Skin of body (tissue), 1 donor: ENCODE measurements at regions not wholly inside any gene's neighbourhood (a gene's known extent, or its start where the extent isn't known, plus 50 kb on each side); places are given as distances from the start of the nearest gene placed in this dataset.

ENCODE experiments used
- DNase-seq: peaks from one replicate; lab custom pipeline; 2025; lab: John Stamatoyannopoulos, UW

DNA sequence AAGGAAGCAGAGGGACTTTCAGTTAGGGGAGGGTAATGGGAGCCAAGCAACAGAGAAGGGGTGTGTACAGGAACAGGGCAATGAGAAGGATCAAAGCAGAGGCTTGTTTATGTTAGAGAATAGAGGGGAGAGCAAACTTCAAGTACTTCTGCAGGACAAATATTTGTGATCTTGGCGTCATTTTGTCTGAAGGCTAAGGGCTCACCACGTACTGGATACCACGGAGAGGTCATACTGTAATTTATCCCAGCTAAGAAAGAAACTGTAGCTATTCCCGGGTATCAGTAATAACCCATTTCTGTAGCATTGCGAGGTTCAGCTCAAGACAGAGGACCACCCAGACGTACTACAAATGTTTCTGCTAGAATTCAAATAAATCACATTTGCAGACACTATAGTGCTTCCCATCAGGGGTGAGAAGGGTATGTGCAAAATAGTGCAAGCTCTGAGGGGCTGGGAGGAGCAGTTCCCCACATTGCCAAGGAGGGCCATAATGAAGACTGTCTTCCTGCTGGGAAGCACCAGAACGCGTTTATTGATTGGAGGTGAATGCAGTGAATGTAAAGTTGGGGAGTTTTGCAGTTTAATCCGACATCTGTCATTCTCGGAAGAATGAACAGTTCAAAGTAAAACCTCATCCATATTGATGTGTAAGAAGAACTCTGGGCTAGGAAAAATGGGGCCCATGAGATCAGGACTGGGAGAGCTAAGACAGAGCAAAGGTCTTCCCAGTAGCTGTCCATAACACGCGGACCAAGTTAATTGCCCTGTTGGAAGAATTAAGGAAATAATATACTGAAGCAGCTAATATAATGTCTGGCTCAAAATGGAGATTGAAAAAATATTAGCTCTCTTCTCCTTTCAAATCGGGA is 136.9 kb downstream of the RWDD3 start:
- no peak for DNase-seq

DNA sequence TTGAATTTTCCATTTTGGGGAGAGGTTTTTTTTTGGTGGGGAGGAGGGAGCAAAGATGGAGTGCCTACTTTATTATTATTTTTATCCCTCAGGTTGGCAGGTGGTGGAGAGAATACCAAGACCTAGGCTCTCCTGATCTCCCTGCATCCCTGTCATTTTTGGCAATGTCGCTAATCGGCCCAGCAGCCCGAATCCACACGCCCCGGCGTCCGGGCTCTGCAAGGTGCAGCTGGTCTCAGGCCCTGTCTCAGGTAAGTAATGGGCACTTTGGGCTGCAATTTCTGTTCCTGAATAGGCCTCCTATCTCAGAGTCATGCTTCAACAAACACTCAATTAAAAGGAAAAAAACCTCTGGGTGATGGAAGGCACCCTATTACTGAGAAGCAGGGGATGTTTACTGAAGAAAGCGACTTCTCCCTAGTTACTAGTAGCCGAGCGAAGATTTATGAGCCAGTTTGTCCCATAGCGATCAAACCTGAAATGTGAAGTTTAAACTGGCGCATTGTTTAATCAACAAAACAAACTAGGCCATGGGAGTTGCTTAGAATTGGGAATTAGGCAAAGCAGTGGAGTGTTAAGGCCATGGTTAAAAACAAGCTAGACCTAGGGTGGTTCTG is 137.8 kb downstream of the RWDD3 start:
- no peak for DNase-seq

DNA sequence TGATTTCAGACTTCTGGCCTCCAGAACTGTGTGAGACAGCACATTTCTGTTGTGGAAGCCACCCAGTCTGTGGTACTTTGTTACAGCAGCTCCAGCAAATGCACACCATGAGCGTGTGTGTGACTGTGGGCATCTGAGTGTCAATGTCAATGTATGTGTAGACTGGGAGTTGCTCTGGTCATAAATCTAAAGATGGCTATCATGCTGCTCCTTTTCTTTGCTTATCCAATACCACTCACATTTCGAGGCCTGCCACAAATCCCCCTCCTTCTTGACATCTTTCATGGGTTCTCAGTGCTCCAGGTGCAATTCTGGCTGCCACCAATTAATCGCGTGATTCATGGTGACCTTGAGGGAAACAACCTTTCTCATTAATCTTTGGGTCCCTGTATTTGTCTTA is 141.2 kb downstream of the RWDD3 start:
- no peak for DNase-seq

DNA sequence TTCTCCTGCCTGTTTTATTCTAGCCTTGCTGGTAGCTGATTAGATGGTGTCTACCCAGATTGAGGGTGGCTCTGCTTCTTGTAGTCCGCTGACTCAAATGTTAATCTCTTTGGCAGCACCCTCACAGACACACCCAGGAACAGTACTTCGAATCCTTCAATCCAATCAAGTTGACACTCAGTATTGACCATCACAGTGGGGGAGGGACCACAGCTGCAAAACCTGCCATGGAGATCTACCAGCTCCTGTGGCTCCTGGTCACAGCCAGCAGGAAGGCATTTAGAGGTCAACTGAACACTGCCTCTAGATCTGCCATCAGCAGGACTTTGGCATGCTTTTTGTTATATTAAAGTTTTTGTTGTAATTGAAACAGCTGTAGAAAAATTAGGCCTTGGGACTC is 146.9 kb downstream of the RWDD3 start:
- no peak for DNase-seq

DNA sequence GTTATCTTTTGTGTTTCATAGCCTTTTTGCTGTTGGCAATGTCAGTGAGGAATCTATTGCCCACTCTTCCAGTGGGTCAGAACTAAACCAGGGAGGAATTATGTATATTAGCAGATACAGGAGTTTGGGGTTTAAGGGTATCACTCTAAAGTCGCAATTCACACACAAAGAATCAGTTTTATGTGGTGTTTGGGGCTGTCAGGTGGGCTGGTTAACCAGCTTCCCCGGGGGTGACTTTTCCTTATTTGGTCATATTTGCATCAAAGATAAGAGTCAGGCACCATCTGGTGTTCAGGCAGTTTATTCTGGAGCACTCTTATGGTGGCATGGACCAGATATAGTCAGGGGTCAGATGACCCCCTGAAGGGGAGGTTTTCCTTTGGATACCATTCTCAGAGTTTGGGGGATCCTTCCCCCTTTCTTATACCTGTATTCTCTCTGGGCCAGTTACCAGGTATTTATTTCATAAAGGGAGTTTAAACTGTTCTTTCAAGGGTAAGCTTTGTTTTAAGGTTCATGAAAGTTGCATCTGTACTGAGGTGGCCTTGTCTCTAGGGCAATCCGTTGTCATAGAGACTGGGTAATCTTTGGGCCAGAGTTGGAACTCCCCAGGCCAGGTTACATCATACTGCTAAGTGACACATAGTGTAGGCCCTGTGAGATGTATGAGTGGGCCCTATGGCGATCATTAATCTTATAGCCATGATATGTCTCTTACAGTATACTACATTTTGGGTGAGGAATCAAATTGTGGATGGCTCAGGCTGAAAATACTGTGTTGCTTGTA is 148.2 kb downstream of the RWDD3 start:
- DNase-seq = no peak

DNA sequence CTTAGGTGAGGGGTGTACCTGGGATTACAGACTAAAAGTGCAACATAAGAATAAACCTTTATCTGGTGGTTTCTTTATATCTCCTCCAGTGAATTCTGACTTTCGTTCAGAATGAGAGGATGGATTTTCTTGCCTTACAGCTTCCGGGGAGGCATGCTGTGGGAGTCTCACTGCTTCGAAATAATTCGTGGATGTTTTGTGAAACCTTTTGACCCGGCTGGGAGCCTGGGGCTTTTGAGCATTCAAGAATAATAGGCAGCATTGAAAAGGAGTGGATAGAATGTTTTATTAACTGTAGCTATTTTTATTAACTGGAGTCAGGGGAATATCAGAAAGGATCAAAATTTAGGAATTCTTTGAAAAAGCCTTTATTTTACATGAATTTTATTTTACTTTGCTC is 149.1 kb downstream of the RWDD3 start:
- DNase-seq = no peak

DNA sequence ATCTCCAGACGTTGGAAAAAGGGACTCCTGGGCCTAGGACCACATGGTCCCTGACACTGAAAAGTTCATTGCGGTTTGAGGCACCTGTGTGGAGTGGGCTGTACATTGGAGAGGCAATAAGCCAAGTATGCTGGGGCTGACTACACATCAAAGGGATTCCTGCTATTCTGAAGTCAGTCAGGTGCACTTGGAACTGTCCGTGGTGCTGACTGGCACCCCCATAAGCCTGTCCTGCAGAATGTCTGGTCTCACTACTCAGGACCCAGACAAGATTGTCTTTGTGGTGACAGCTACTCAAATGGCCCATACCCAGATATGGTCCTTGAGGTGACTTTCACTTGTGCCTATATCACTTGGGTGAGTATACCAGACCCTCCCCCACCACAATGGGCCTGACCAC is 150.6 kb downstream of the RWDD3 start:
- no peak for DNase-seq

DNA sequence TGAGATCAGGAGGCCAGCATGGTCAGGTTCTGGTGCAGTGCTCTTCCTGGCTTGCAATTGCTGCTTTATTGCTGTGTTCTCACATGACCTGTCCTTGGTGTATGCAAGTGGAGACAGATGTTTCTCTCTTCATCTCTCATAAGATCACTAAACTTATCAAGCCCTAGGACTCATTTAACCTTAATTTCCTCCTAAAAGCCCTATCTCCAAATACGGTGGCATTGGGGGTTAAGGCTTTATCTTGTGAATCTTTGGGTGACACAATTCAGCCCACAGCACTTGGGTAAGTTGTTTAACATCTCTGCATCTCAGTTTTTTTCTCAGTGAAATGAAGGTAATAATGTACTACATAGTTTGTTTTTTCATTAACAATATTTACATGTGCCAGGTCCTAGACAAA is 152.4 kb downstream of the RWDD3 start:
- no peak for DNase-seq

DNA sequence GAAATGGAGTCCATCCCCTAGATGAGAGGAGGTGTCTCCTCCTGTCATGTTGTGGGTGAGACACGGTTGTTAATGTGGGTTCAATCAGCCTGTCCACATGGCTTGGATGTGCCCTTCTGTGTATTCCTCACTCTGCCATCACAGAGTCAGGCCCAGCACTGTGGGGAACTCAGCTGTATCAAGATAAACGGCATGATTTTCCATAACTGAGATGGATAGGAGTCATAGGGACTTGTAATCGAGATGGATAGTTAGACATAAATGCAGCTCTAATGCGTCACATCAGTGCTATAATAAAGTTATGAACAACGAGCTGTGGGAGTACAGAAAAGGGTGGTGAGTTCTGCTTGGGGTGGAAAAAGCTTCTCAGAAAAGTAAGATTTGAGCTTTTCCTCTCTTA is 152.9 kb downstream of the RWDD3 start:
- DNase-seq = no peak

DNA sequence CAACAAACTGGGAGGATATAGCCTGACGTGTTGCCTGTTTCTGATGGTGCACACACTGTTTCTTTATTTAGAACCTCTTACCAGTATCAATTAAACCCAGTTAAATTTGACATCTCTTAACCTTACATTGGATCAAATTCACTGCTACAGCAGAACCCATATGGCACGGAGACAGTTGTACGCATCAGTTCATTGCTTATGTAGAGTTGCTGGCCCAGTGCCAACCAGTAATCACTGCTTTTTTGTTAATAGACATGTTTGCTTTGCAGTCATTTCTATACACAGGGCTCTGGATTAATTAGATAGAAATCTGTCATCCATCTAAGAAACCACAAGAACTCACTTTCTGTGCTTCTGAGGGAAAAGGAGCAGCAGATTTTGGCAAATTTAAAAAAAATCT is 154.0 kb downstream of the RWDD3 start:
- DNase-seq = no peak

DNA sequence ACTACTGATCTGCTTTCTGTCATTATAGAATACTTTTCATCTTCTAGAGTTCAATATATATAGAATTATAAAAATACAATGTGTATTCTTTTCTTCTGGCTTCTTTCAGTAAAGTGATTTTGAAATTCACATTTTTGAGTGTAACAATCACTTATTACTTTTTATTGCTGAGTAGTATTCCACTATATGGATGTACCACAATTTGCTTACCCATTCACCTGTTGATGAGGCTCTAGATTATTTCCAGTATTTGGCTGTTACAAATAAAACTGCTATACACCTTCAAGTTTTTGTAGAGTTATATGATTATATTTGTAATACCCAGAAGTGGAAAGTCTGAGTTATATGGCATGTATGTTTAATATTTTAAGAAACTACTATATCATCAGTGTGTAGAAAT is 159.4 kb downstream of the RWDD3 start:
- no peak for DNase-seq

DNA sequence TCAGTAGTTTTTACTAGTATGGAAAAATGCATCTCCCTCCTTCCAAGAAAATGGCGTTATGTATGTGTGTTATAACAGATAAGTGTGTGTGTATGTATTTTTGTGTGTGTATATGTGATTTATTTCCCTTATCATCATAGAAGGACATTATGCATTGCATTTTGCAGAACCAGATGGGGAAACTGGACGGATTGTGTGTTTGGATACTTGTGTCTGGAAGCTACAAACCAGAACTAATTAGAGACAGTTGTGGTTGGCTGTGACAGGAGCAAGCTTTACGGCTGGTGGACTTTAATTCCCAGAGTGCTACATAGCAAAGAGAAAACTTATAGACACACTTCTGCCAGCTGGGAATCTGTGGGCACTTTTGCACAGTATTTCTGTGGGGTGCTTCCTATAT is 162.5 kb downstream of the RWDD3 start:
- peak; percentile 65 for DNase-seq

DNA sequence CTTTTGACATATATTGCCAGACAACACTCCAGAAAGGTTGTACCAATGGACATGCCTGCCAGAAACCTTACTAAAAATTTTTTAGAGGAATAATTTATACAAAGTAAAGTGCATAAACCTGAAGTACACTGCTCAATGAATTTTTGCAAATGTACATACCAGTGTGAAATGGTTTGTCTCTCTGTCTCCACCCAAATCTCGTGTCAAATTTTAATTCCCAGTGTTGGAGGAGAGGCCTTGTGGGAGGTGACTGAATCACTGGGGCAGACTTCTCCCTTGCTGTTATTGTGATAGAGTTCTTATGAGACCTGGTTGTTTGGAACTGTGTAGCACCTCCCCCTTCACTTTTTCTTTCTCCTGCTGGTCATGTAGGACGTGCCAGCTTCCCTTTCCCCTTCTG is 168.8 kb downstream of the RWDD3 start:
- DNase-seq = no peak

DNA sequence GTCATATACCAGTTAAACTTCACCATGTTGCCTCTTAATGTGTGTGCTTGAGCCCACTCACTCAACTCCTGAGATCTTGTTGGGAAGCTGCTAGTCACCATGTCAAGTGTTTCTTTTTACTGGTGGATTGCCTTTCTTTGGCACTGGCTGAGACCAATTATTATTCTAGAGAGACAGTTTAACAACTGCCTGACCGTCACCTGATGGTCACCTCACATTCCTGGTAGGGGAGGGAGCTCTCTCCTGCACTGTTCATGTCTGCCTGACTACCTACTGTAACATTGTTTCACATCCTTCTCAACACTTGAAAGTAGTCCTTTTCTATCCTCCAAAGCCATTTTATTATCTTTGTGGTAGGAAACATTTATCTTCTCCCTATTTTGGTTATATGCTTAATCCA is 172.3 kb downstream of the RWDD3 start:
- DNase-seq = no peak

DNA sequence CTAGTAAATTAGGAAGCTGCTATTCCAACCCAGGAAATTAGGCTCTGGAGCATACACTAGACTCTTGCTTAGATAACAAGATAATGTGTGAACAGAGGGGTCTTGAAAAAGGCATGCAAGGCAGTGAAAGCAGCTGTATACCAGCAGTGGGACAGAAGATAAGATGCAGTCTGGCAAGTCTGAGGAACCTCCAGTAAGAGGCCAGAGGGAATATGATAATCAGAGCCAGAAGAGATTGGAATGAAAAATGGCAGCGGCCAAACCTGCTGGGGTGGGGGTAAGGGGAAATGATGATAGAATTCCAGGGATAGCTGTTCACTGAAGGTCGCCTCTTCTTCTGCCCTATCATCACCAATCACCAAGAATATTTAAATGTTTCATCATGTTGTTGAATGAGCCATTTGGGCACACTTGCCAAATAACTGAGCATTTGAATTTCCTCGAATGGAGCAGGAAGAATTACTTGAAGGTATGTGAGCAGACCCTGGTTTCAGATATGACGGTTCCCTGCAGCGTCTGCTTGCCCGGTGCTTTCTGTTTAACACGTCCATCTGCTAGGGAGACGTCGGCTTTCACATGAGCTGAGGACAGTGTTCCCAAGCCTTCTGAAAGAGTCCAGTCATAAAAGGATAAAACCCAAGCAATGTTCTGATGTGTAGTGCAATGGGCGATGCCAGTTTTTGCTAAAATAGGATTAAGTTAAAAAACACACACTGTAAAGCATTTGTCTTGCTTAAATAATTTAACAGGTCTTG is 173.3 kb downstream of the RWDD3 start:
- peak; percentile 41 for DNase-seq

DNA sequence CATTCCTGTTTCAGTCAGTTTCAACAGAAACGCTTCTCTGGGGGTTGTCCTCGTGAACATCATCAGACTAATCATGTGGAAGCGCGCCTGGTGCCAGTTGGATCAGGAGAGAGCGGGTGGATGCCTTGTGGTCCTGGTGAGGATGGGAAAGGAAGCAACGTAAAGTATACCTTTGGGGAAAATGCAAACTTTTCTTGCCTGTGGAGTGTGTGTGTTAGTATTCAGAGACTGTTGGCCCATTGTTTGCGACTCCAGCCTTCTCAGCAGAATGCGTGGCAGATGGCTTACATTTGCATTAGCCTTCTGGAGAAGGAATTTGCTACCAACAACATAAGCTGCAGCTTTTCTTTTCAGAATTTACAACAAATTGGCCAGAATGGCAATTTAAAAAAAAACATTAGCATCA is 173.9 kb downstream of the RWDD3 start:
- DNase-seq = peak; percentile 45

DNA sequence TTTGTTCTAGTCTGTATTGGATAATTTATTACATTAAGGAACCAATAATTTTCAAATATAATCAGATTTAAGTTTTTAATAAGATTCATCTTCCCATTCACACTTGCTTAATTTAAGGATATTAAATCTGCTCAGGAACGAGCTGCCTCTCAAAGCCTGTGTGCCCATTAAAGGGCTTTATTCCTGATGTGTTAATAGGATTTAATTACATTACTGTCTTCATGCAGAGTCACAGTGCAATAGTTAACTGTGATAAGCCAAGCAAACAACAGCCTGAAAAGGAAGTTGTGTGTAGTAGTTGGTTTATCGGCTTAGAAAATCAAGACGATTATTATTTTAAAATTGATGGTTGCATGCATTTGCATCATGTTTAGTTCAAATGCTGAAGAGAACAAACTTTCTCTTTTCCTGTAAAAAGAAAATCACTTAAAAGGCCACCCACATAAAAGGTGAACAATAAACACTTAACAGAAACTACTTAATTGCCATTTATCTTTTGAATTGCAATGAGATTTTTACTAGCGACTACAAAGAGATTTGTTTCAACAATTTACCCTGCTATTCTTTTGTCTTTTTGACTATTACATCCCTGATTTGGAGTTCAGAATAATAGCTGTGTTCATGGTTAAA is 174.6 kb downstream of the RWDD3 start:
- no peak for DNase-seq

DNA sequence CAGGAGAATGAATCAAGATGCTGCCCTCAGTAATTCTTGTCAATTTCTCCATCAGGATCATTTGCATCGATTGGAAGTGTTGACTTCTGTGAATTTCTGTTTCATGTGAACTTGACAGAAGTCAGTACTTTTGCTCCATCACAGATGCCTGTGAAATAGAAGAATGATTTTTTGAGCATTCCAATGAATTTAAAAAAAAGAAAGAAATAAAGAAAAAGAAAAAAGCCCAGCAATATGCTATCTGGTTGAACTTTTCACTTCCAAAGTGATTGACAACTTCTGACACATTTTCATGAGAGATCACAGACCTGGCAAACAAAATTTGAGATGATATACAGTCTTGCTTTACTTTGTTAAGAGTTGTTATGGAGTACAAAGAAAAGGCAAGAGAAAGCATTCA is 175.3 kb downstream of the RWDD3 start:
- no peak for DNase-seq

DNA sequence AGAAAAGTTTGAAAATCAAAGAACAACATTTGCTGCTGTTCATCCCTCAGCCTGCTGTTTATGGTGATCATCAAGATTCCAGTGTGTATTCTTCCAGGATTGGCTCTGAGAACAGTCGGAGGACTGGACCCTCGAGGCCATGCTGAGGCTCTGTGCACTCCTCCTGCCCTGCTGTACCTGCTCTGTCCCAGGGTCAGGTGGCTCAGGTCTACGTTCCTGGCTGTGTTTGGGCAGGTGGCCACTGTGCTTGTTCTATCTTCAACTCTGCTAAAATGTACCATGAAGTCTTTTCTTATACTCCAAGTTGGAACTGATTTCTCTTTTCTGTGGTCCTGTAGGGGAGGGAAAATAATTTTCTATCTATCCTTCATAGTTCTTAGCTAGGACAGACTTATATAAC is 175.9 kb downstream of the RWDD3 start:
- DNase-seq = no peak

DNA sequence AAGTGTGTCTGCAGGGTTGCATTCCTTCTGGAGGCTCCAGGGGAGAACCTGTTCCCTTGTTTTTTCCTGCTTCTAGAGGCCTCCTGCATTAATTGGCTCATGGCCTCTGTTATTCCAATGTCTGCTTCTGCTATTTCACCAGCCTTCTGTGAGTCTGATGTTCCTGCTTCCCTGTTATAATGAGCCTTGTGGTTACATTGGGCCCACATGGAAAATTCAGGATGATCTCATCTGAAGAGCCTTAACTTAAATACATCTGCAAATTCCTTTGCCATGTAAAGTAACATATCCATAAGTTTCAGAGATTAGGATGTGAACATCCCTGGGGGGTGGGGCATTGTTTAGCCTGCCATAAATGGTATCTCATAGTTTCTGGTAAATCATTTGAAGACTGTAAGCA is 181.1 kb downstream of the RWDD3 start:
- no peak for DNase-seq

DNA sequence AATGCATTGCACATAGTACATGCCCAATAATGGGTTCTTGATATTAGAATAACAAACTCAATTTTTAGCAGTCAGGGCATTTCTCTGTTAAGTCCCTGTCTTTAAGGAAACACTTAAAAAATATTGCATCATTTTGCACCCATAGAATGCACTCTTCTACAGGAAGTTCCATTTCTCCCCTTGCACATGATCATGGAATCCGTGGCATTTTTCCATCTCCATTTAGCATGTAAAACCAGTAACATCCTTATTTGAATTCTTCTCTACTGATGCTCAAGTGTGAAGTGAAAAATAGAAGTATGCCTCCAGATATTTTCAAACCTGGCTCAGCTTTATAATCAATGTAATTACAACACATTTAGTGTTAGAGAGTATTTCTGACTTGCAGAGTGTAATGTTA is 192.8 kb downstream of the RWDD3 start:
- DNase-seq = no peak
